ENCODE measurements at regions not wholly inside any gene's neighbourhood (a gene's known extent, or its start where the extent isn't known, plus 50 kb on each side); places are given as distances from the start of the nearest gene placed in this dataset.

- no peak for DNase-seq (ENCODE audit: low read depth, low spot score)
- H3K4me3 ChIP-seq (ENCODE audit: low read depth, low read length): no peak overlapping the region
- in situ Hi-C loops (cut with HindIII; ENCODE audit: low sequenced_read_pairs): no loop called here
- TF ChIP-seq CTCF (IDR thresholded peaks at IDR 0.05; ENCODE audit: low read depth, low read length): no peak
Observed at GRCh38 chr15:70253461-70254156, 155.9 kb upstream of the TLE3 start.

- in situ Hi-C loops (cut with HindIII; ENCODE audit: low sequenced_read_pairs): no loop called here
- no peak overlapping the region for H3K4me3 ChIP-seq (ENCODE audit: low read depth, low read length)
- DNase-seq (ENCODE audit: low read depth, low spot score): no peak
- no peak for TF ChIP-seq CTCF (IDR thresholded peaks at IDR 0.05; ENCODE audit: low read depth, low read length)
Observed at GRCh38 chr15:70252951-70253320, 155.2 kb upstream of the TLE3 start.

- no peak for TF ChIP-seq CTCF (IDR thresholded peaks at IDR 0.05; ENCODE audit: low read depth, low read length)
- no peak for DNase-seq (ENCODE audit: low read depth, low spot score)
- in situ Hi-C loops (cut with HindIII; ENCODE audit: low sequenced_read_pairs): no loop called here
- H3K4me3 ChIP-seq (ENCODE audit: low read depth, low read length): no peak overlapping the region
Observed at GRCh38 chr15:70252056-70252950, 154.6 kb upstream of the TLE3 start.

GRCh38 chr15:70251246-70251990 is 153.7 kb upstream of the TLE3 start:
- DNase-seq (ENCODE audit: low read depth, low spot score): no peak
- in situ Hi-C loops (cut with HindIII; ENCODE audit: low sequenced_read_pairs): no loop called here

GRCh38 chr15:70250208-70251201 is 152.8 kb upstream of the TLE3 start:
- DNase-seq (ENCODE audit: low read depth, low spot score): no peak
- in situ Hi-C loops (cut with HindIII; ENCODE audit: low sequenced_read_pairs): no loop called here
- TF ChIP-seq CTCF (IDR thresholded peaks at IDR 0.05; ENCODE audit: low read depth, low read length): no peak
- no peak overlapping the region for H3K4me3 ChIP-seq (ENCODE audit: low read depth, low read length)

More at GRCh38 chr15:70251246-70251990, 153.7 kb upstream of the TLE3 start:
- H3K4me3 ChIP-seq (ENCODE audit: low read depth, low read length): no peak overlapping the region
- no peak for TF ChIP-seq CTCF (IDR thresholded peaks at IDR 0.05; ENCODE audit: low read depth, low read length)
